Mesothelial cell of epicardium (in vitro differentiated cells): ENCODE measurements at regions not wholly inside any gene's neighbourhood (a gene's known extent, or its start where the extent isn't known, plus 50 kb on each side); places are given as distances from the start of the nearest gene placed in this dataset.

Source experiments
- DNase-seq, 2 experiments: peaks; one replicate each; pipeline ENCODE4 v3.0.0; 2021; ENCODE audit warnings: low spot score in 2 of 2; ENCODE audit not compliant: unreplicated experiment in 2 of 2
- H3K27ac Mint-ChIP-seq: 2 replicates; pipeline ENCODE4 v1.8.0; 2021; ENCODE audit warnings: mixed read lengths
- H3K27me3 Mint-ChIP-seq: 2 replicates; pipeline ENCODE4 v1.8.0; 2021; ENCODE audit warnings: low read depth, mixed read lengths
- H3K36me3 Mint-ChIP-seq: 2 replicates; pipeline ENCODE4 v1.8.0; 2021; ENCODE audit warnings: mixed read lengths
- H3K4me1 Mint-ChIP-seq: 2 replicates; pipeline ENCODE4 v1.8.0; 2021; ENCODE audit warnings: mixed read lengths
- H3K4me3 Mint-ChIP-seq: 2 replicates; pipeline ENCODE4 v1.8.0; 2021; ENCODE audit warnings: mild to moderate bottlenecking, moderate library complexity, mixed read lengths
- H3K9me3 Mint-ChIP-seq: 2 replicates; pipeline ENCODE4 v1.8.0; 2021; ENCODE audit warnings: mixed read lengths
- TF ChIP-seq, protein P1 (sequence below): fragments of 200-600 bp; sonication (generic); IDR thresholded peaks from one replicate; pipeline ENCODE4 v1.5.0; 2021; ENCODE audit warnings: antibody characterized with exemption; ENCODE audit not compliant: unreplicated experiment

GRCh38 chr4:17400686-17401085 is 111.2 kb downstream of the QDPR start:
- peaks cover 8% of the 10 kb centered on the region for H3K27me3 Mint-ChIP-seq
- peaks cover 12% of the 10 kb centered on the region for H3K4me1 Mint-ChIP-seq
- no peak for DNase-seq
- no peaks in the 10 kb centered on the region for H3K9me3 Mint-ChIP-seq
- no peak overlapping the region for H3K27ac Mint-ChIP-seq
- TF ChIP-seq, protein P1, sequence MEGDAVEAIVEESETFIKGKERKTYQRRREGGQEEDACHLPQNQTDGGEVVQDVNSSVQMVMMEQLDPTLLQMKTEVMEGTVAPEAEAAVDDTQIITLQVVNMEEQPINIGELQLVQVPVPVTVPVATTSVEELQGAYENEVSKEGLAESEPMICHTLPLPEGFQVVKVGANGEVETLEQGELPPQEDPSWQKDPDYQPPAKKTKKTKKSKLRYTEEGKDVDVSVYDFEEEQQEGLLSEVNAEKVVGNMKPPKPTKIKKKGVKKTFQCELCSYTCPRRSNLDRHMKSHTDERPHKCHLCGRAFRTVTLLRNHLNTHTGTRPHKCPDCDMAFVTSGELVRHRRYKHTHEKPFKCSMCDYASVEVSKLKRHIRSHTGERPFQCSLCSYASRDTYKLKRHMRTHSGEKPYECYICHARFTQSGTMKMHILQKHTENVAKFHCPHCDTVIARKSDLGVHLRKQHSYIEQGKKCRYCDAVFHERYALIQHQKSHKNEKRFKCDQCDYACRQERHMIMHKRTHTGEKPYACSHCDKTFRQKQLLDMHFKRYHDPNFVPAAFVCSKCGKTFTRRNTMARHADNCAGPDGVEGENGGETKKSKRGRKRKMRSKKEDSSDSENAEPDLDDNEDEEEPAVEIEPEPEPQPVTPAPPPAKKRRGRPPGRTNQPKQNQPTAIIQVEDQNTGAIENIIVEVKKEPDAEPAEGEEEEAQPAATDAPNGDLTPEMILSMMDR, result no peak
- no peaks in the 10 kb centered on the region for H3K36me3 Mint-ChIP-seq
- H3K4me3 Mint-ChIP-seq, result no peak overlapping the region

DNA sequence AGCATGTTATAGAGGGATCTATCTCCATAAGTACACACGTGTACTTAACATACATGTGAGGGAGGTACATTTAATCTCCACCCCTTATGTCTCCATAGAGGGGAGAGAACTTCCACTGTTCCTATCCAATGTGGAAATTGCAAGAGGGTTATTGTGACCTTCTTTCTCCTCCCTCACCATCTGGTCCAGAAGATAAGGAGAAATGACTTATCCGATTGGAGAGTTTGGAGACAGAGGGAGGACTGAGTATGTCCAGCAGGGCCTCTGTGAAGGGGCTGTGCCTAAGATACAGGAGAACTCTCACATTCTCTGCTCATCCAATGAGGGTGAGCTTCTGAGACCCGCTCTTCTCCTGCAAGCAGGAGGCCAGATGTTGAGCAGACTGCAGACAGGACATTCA is 113.1 kb downstream of the QDPR start:
- TF ChIP-seq, protein P1, result no peak
- peaks cover 15% of the 10 kb centered on the region for H3K4me1 Mint-ChIP-seq

DNA sequence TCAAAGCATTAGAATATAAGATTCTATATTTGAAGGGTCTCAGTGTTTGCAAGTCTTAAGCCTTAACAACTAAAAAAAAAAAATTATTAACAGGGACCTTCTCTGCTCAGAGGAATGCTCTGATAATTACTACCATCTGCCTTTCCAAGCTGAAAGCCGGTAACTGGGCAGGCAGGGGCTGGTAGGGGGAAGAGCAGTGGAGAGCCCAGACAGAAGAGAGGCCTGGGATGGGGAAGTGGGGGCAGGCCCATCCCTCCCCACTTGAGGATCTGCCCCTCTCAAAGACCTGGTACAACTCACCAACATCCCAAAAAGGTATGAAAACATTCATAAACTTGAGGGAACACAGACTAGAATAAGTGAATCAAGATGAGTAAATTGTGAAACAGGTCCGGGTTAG is 113.9 kb downstream of the QDPR start:
- H3K4me3 Mint-ChIP-seq, result no peak overlapping the region
- no peak for DNase-seq
- H3K9me3 Mint-ChIP-seq, result no peaks in the 10 kb centered on the region
- peaks cover 3% of the 10 kb centered on the region for H3K27me3 Mint-ChIP-seq
- TF ChIP-seq, protein P1, result no peak
- H3K4me1 Mint-ChIP-seq, result peaks cover 15% of the 10 kb centered on the region
- H3K27ac Mint-ChIP-seq, result peak overlapping the region; percentile 57
- H3K36me3 Mint-ChIP-seq, result no peaks in the 10 kb centered on the region

More for the DNA sequence above, 113.1 kb downstream of the QDPR start:
- H3K36me3 Mint-ChIP-seq, result no peaks in the 10 kb centered on the region
- peaks cover 3% of the 10 kb centered on the region for H3K27me3 Mint-ChIP-seq
- no peak for DNase-seq
- H3K27ac Mint-ChIP-seq, result no peak overlapping the region
- H3K4me3 Mint-ChIP-seq, result no peak overlapping the region
- no peaks in the 10 kb centered on the region for H3K9me3 Mint-ChIP-seq

GRCh38 chr4:17397611-17398010 is 114.3 kb downstream of the QDPR start:
- Mint-ChIP-seq H3K4me3 (no peak overlapping the region), H3K36me3 (no peaks in the 10 kb centered on the region), H3K27ac (peak overlapping the region; percentile 44), H3K27me3 (no peaks in the 10 kb centered on the region), H3K4me1 (peaks cover 15% of the 10 kb centered on the region), H3K9me3 (no peaks in the 10 kb centered on the region)
- TF ChIP-seq, protein P1, result no peak
- no peak for DNase-seq

- Mint-ChIP-seq H3K36me3 (no peaks in the 10 kb centered on the region), H3K9me3 (peaks cover 3% of the 10 kb centered on the region), H3K27ac (no peak overlapping the region), H3K4me1 (no peaks in the 10 kb centered on the region), H3K27me3 (no peaks in the 10 kb centered on the region), H3K4me3 (no peak overlapping the region)
- TF ChIP-seq, protein P1, result no peak
- no peak for DNase-seq
Measured at GRCh38 chr4:17385403-17385802, 126.5 kb downstream of the QDPR start.

- no peak for DNase-seq
- H3K9me3 Mint-ChIP-seq, result no peaks in the 10 kb centered on the region
- TF ChIP-seq, protein P1, result no peak
- peaks cover 5% of the 10 kb centered on the region for H3K4me1 Mint-ChIP-seq
- no peak overlapping the region for H3K4me3 Mint-ChIP-seq
- H3K36me3 Mint-ChIP-seq, result no peaks in the 10 kb centered on the region
- no peaks in the 10 kb centered on the region for H3K27me3 Mint-ChIP-seq
- H3K27ac Mint-ChIP-seq, result no peak overlapping the region
Measured at GRCh38 chr4:17380347-17380746, 131.5 kb downstream of the QDPR start.
